ENCODE measurements at regions not wholly inside any gene's neighbourhood (a gene's known extent, or its start where the extent isn't known, plus 50 kb on each side); places are given as distances from the start of the nearest gene placed in this dataset.

DNA sequence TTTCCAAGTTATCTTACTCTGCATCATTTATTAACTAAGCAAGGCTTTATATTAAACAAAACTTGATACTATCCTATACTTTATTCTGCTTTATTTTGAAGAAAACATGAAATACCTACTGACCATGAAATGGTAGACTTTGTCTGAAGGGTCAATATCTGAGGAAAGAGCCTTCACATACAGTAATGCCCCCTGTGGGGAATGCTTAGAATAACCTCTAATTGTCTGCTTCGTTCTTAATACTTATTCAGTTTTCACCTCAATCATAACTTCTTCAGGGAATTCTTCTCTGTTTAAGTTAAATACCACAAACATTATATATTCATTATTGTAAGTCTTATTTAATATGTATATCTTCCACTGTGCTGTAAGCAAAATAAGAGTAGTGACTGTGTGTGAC lies 498.9 kb upstream of the MANEA start:
- TF ChIP-seq, protein P1, sequence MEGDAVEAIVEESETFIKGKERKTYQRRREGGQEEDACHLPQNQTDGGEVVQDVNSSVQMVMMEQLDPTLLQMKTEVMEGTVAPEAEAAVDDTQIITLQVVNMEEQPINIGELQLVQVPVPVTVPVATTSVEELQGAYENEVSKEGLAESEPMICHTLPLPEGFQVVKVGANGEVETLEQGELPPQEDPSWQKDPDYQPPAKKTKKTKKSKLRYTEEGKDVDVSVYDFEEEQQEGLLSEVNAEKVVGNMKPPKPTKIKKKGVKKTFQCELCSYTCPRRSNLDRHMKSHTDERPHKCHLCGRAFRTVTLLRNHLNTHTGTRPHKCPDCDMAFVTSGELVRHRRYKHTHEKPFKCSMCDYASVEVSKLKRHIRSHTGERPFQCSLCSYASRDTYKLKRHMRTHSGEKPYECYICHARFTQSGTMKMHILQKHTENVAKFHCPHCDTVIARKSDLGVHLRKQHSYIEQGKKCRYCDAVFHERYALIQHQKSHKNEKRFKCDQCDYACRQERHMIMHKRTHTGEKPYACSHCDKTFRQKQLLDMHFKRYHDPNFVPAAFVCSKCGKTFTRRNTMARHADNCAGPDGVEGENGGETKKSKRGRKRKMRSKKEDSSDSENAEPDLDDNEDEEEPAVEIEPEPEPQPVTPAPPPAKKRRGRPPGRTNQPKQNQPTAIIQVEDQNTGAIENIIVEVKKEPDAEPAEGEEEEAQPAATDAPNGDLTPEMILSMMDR (IDR thresholded peaks at IDR 0.05 in 2 of 3, conservative IDR thresholded peaks at IDR 0.05 in 1 of 3; ENCODE audit: borderline replicate concordance in 1 of 3, insufficient read depth in 1 of 3, low read depth in 2 of 3, low read length in 2 of 3) = no peak
- no peak for TF ChIP-seq ZNF274 (IDR thresholded peaks at IDR 0.05; ENCODE audit: low read depth, low read length)
- no peak for TF ChIP-seq POLR2AphosphoS5 (IDR thresholded peaks at IDR 0.05; ENCODE audit: low read depth, low read length)
- TF ChIP-seq REST (IDR thresholded peaks at IDR 0.05; ENCODE audit: low read depth) = no peak
- no peak for TF ChIP-seq SIN3A (IDR thresholded peaks at IDR 0.05; ENCODE audit: low read depth)
- no peak for TF ChIP-seq RAD21 (IDR thresholded peaks at IDR 0.05; ENCODE audit: low read depth)
- TF ChIP-seq CEBPB (IDR thresholded peaks at IDR 0.05; ENCODE audit: low read depth) = no peak
- TF ChIP-seq EZH2 (IDR thresholded peaks at IDR 0.05) = no peak
- TF ChIP-seq SRF (IDR thresholded peaks at IDR 0.05; ENCODE audit: low read depth) = no peak
- no peak for TF ChIP-seq POLR2A (IDR thresholded peaks at IDR 0.05; ENCODE audit: borderline replicate concordance, extremely low read depth, insufficient read depth, insufficient read length)
- no peak for TF ChIP-seq CBX3 (IDR thresholded peaks at IDR 0.05; ENCODE audit: low read depth)
- no peak for TF ChIP-seq MAX (IDR thresholded peaks at IDR 0.05)
- TF ChIP-seq SP1 (IDR thresholded peaks at IDR 0.05; ENCODE audit: low read depth) = no peak
